Esophagus muscularis mucosa (tissue), 3 donors: ENCODE measurements at regions not wholly inside any gene's neighbourhood (a gene's known extent, or its start where the extent isn't known, plus 50 kb on each side); places are given as distances from the start of the nearest gene placed in this dataset.

Experiments
- CTCF ChIP-seq, 3 experiments: fragments of 200-600 bp in 2 of 3; fragments of 450-650 bp in 1 of 3; sonication (generic) in 2 of 3; IDR thresholded peaks; one replicate each; pipeline ENCODE4 v1.5.1; 2017 to 2019; ENCODE audit warnings: antibody characterized with exemption in 3 of 3, mild to moderate bottlenecking in 2 of 3, moderate library complexity in 1 of 3
- EP300 ChIP-seq: sonication (generic); formaldehyde crosslinking; IDR thresholded peaks from one replicate; pipeline ENCODE4 v1.6.1; 2017; ENCODE audit warnings: antibody characterized with exemption

- TF ChIP-seq EP300 (no peak), CTCF (IDR thresholded peaks at IDR 0.05) (no peak)
These were observed 212.8 kb downstream of the LTN1 start for GRCh38 chr21:28779914-28780313.
